Astrocyte (in vitro differentiated cells and primary cell): ENCODE measurements at regions not wholly inside any gene's neighbourhood (a gene's known extent, or its start where the extent isn't known, plus 50 kb on each side); places are given as distances from the start of the nearest gene placed in this dataset.

Source experiments
- DNase-seq: peaks from one replicate; pipeline ENCODE4 v3.0.0-alpha.2; 2010; ENCODE audit warnings: low read depth
- FAIRE-seq: peaks from 2 replicates; lab custom pipeline; 2011; peaks lifted over from hg19 to GRCh38; lab: Jason Lieb, UNC
- H2AFZ ChIP-seq: 2 replicates; pipeline ENCODE4 v1.6.0; 2012; ENCODE audit warnings: low read depth, low read length, inconsistent platforms
- H3K27ac ChIP-seq: 2 replicates; pipeline ENCODE4 v1.5.1; 2011; ENCODE audit warnings: low read depth, low read length, inconsistent platforms
- H3K27me3 ChIP-seq: 2 replicates; pipeline ENCODE4 v1.6.0; 2011; ENCODE audit warnings: low read length, inconsistent platforms; ENCODE audit not compliant: insufficient read depth
- H3K36me3 ChIP-seq: 2 replicates; pipeline ENCODE4 v1.5.1; 2011; ENCODE audit warnings: low read length, inconsistent platforms; ENCODE audit not compliant: insufficient read depth
- H3K4me1 ChIP-seq: 2 replicates; pipeline ENCODE4 v1.5.1; 2011; ENCODE audit warnings: low read length, inconsistent platforms; ENCODE audit not compliant: insufficient read depth
- H3K4me2 ChIP-seq: 2 replicates; pipeline ENCODE4 v1.6.0; 2012; ENCODE audit warnings: low read length, inconsistent platforms
- H3K4me3 ChIP-seq: 2 replicates; pipeline ENCODE4 v1.5.1; 2011; ENCODE audit warnings: low read depth, mild to moderate bottlenecking, low read length, inconsistent platforms; ENCODE audit not compliant: insufficient read depth
- H3K79me2 ChIP-seq: 2 replicates; pipeline ENCODE4 v1.6.0; 2012; ENCODE audit warnings: mild to moderate bottlenecking, low read length, inconsistent platforms; ENCODE audit not compliant: insufficient read depth
- H3K9ac ChIP-seq: 2 replicates; pipeline ENCODE4 v1.6.0; 2012; ENCODE audit warnings: mild to moderate bottlenecking, low read length, inconsistent platforms
- H3K9me3 ChIP-seq: 2 replicates; pipeline ENCODE4 v1.5.1; 2012; ENCODE audit warnings: low read depth, mild to moderate bottlenecking, low read length, inconsistent platforms; ENCODE audit not compliant: insufficient read depth
- H4K20me1 ChIP-seq: 2 replicates; pipeline ENCODE4 v1.6.0; 2012; ENCODE audit warnings: low read length, inconsistent platforms; ENCODE audit not compliant: insufficient read depth
- H3K27ac Mint-ChIP-seq: one replicate; pipeline ENCODE4 v1.8.0; 2021; ENCODE audit warnings: mild to moderate bottlenecking, mixed read lengths; ENCODE audit not compliant: unreplicated experiment
- H3K27me3 Mint-ChIP-seq: one replicate; pipeline ENCODE4 v1.8.0; 2021; ENCODE audit warnings: low read depth, mixed read lengths; ENCODE audit not compliant: unreplicated experiment
- H3K36me3 Mint-ChIP-seq: one replicate; pipeline ENCODE4 v1.8.0; 2021; ENCODE audit warnings: low read depth, mixed read lengths; ENCODE audit not compliant: unreplicated experiment
- H3K4me1 Mint-ChIP-seq: one replicate; pipeline ENCODE4 v1.8.0; 2021; ENCODE audit warnings: low read depth, mixed read lengths; ENCODE audit not compliant: unreplicated experiment
- H3K4me3 Mint-ChIP-seq: one replicate; pipeline ENCODE4 v1.8.0; 2021; ENCODE audit warnings: mild to moderate bottlenecking, moderate library complexity, mixed read lengths; ENCODE audit not compliant: unreplicated experiment
- H3K9me3 Mint-ChIP-seq: one replicate; pipeline ENCODE4 v1.8.0; 2021; ENCODE audit warnings: mild to moderate bottlenecking, mixed read lengths; ENCODE audit not compliant: unreplicated experiment
- EZH2 ChIP-seq: IDR thresholded peaks from 2 replicates; pipeline ENCODE4 v1.6.1; 2012; ENCODE audit warnings: mild to moderate bottlenecking, low read length, inconsistent platforms; ENCODE audit not compliant: insufficient read depth
- TF ChIP-seq, protein P1 (sequence below): IDR thresholded peaks from 2 replicates; pipeline ENCODE4 v1.5.1; 2011; ENCODE audit warnings: low read depth, mild to moderate bottlenecking, inconsistent platforms, low read length, moderate library complexity; ENCODE audit not compliant: insufficient read depth

DNA sequence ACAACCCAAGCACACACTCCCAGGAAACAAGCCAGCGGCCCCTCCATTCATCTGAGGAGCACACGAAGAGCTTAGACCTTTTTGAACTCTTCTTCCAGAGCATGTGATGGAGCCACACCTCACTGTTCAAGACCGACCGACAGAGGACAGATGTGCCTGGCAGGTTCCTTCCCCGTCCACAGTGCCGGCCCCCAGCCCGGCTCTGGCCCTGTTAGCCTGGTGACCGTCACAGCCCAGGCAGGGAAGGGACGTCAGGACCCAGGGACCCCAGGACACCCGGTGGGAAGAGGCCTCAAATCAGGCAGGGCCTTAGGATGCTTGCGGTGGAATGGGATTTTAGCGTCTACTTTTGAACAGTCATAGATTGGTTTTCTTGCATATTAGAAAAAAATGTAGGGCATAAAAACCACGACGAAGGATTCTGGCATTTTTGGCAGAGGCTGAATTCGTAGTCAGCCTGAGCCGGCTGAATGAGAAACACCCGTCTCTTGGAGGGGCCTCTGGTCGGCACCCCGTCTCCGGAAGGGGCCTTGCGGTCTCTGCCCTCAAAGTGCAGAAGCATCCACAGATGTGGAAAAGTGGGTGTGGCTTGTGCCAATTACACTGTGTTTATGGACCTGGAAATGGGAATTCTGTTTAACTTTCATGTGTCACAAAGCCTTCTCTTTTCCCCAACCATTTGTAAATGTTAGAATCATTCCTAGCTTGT, 79.3 kb downstream of the SIK1 start:
- DNase-seq = no peak
- TF ChIP-seq, protein P1, sequence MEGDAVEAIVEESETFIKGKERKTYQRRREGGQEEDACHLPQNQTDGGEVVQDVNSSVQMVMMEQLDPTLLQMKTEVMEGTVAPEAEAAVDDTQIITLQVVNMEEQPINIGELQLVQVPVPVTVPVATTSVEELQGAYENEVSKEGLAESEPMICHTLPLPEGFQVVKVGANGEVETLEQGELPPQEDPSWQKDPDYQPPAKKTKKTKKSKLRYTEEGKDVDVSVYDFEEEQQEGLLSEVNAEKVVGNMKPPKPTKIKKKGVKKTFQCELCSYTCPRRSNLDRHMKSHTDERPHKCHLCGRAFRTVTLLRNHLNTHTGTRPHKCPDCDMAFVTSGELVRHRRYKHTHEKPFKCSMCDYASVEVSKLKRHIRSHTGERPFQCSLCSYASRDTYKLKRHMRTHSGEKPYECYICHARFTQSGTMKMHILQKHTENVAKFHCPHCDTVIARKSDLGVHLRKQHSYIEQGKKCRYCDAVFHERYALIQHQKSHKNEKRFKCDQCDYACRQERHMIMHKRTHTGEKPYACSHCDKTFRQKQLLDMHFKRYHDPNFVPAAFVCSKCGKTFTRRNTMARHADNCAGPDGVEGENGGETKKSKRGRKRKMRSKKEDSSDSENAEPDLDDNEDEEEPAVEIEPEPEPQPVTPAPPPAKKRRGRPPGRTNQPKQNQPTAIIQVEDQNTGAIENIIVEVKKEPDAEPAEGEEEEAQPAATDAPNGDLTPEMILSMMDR = no peak
- TF ChIP-seq EZH2 = no peak
- no peaks in the 10 kb centered on the region for H3K36me3 ChIP-seq
- Mint-ChIP-seq H3K27me3 (peaks cover 2% of the 10 kb centered on the region), H3K27ac (no peak overlapping the region), H3K9me3 (no peaks in the 10 kb centered on the region), H3K36me3 (no peaks in the 10 kb centered on the region), H3K4me3 (no peak overlapping the region), H3K4me1 (no peaks in the 10 kb centered on the region)
- H3K27me3 ChIP-seq = no peaks in the 10 kb centered on the region
- H3K27ac ChIP-seq = no peak overlapping the region
- H3K9me3 ChIP-seq = no peaks in the 10 kb centered on the region
- H3K4me1 ChIP-seq = no peaks in the 10 kb centered on the region
- H3K4me2 ChIP-seq = no peak overlapping the region
- FAIRE-seq = no peak
- no peaks in the 10 kb centered on the region for H3K79me2 ChIP-seq
- no peak overlapping the region for H2AFZ ChIP-seq
- H4K20me1 ChIP-seq = no peaks in the 10 kb centered on the region
- no peak overlapping the region for H3K4me3 ChIP-seq
- no peak overlapping the region for H3K9ac ChIP-seq

DNA sequence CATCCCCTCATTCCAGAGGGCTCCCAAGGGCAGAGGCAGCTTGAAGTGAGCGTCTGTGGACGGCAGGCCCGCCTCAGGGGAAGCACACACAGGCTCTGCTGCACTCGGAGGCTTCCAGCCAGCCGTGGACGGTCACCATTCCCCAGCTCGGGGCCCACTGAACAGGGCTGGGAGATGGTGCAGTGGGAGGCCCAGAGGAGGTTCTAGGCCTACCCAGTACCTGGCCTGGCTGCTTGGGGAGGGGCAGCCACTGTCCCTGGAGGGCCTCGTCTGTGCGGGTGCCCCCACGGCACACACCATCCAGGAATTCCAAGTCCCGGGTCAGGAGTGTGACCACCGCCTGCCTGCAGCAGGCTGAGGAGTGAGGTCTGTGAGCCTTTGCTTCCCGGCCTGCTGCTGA, 80.4 kb downstream of the SIK1 start:
- Histone ChIP-seq H3K27me3 (no peaks in the 10 kb centered on the region), H3K27ac (no peak overlapping the region), H3K4me3 (no peak overlapping the region), H3K9ac (no peak overlapping the region), H2AFZ (peak overlapping the region; percentile 41), H4K20me1 (no peaks in the 10 kb centered on the region), H3K9me3 (no peaks in the 10 kb centered on the region), H3K79me2 (no peaks in the 10 kb centered on the region), H3K36me3 (no peaks in the 10 kb centered on the region), H3K4me2 (no peak overlapping the region), H3K4me1 (peaks cover 2% of the 10 kb centered on the region)
- Mint-ChIP-seq H3K27me3 (no peaks in the 10 kb centered on the region), H3K27ac (no peak overlapping the region), H3K4me1 (peaks cover 2% of the 10 kb centered on the region), H3K36me3 (no peaks in the 10 kb centered on the region), H3K9me3 (no peaks in the 10 kb centered on the region), H3K4me3 (no peak overlapping the region)
- FAIRE-seq (no peak), DNase-seq (no peak)
- TF ChIP-seq, protein P1 = no peak
- no peak for TF ChIP-seq EZH2

DNA sequence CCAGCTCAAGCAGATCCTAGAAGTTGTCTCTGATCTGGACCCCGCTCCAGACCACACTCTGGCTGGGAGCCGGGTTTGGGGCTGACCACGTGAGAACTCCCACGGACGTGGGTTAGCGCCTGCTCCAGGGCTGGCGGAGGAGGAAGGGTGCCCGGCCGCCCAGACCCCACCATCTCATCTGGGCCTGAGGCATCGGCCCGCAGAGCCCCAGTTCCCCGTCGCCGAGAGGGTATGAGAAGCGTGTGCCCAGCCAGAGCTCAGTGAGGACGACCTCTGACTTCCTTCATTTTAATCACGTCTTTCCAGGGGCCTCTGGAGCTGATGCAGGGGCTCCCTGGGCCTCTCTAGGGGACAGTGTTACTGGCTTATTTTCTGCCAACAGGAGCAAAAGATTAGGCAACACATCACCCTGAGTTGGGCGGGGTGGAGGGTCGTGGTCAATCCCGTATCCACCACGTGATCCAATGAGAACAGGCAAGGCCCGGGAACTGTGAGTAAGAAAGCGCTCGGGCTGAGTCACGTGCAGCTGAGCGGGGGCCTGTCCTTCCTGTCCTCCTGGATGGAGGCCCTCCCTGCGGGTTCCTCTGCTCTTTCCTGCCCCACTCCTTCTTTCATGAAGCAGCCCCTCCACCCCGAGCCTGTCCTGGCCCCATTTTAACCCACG, 81.1 kb downstream of the SIK1 start:
- DNase-seq (peak; percentile 59), FAIRE-seq (no peak)
- Histone ChIP-seq H3K4me2 (no peak overlapping the region), H3K9ac (no peak overlapping the region), H2AFZ (peak overlapping the region; percentile 41), H3K4me3 (no peak overlapping the region), H4K20me1 (no peaks in the 10 kb centered on the region), H3K36me3 (no peaks in the 10 kb centered on the region), H3K27ac (peak overlapping the region; percentile 51), H3K79me2 (no peaks in the 10 kb centered on the region), H3K9me3 (no peaks in the 10 kb centered on the region), H3K27me3 (no peaks in the 10 kb centered on the region), H3K4me1 (peaks cover 8% of the 10 kb centered on the region)
- peaks cover 2% of the 10 kb centered on the region for H3K4me1 Mint-ChIP-seq
- H3K36me3 Mint-ChIP-seq = no peaks in the 10 kb centered on the region
- H3K9me3 Mint-ChIP-seq = no peaks in the 10 kb centered on the region
- no peak overlapping the region for H3K4me3 Mint-ChIP-seq
- no peak overlapping the region for H3K27ac Mint-ChIP-seq
- H3K27me3 Mint-ChIP-seq = no peaks in the 10 kb centered on the region
- TF ChIP-seq, protein P1 = no peak
- no peak for TF ChIP-seq EZH2
